ENCODE measurements at regions not wholly inside any gene's neighbourhood (a gene's known extent, or its start where the extent isn't known, plus 50 kb on each side); places are given as distances from the start of the nearest gene placed in this dataset.
"Not testable (repeated sequence)": the region's sequence is repeated elsewhere in the genome, so short reads cannot be mapped to it uniquely, and the experiment has no call there.

DNA sequence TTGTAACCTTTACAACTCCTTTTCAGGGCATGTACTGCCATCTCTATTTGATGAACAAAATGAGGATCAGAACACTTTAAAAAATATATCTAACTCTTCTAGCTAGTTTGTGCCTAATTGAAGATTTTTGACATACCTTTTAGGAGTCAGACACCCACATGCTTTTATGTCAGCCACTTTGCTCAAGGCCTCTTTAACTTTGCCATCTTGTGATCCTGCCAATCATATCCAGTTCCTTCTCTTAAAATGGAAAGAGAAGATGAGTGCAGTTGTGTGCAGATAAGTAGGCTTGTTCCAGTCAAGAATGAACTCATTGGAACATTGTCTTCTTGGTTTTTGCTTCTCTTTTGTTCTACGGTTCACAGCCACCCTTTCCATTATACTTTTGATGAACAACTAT, 425.6 kb upstream of the TNC start:
- DNase-seq (ENCODE audit: low read depth in 2 of 2): no peak

DNA sequence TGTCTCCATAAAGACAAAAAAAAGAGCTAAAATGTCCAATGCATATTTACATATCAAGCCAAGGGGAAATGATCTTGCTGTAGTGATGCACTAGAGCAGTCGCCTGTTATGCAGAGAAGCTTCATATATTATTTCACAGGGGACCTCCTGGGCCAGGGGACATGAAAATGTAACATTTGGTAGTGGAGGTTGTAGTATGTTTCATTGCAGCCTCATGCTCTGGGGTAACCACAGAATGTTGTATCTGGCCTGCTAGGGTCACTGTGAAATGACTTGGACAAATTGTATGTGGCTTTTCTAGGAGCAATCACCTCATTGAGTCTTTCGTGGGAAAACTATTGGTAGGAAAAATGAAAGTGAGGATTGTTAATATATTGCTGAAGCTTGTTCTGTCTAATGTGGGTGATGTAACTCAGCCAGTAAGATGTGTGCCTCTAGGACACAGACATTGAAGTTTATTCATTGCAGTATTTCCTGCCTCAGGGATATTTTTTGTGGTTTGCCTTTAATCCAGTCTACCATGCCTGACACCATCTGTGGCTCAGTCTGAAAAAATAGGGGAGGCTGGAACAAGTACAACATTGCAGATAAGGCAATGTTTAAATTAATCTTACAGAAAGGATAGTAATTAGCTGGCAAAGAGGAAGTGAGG, 430.8 kb upstream of the TNC start:
- no peak for DNase-seq (ENCODE audit: low read depth in 2 of 2)

DNA sequence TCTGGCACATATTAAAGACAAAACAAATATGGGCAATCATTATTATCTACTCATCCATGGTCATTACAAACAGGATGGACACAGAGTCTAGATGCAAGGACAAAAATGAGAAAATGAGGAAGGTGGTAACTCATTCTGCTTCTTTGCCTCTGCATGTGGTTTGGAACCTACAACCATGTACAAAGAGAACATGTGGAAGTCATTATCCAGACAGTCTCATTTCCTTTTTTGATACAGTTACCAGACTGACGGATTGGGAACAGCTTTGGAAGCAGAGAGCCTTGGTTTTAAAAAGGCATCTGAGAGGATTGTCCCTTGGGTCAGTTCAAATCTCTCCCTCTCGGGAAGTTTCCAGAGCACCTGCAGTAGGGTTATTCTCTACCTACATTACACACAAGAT, 433.4 kb upstream of the TNC start:
- no peak for DNase-seq (ENCODE audit: low read depth in 2 of 2)

DNA sequence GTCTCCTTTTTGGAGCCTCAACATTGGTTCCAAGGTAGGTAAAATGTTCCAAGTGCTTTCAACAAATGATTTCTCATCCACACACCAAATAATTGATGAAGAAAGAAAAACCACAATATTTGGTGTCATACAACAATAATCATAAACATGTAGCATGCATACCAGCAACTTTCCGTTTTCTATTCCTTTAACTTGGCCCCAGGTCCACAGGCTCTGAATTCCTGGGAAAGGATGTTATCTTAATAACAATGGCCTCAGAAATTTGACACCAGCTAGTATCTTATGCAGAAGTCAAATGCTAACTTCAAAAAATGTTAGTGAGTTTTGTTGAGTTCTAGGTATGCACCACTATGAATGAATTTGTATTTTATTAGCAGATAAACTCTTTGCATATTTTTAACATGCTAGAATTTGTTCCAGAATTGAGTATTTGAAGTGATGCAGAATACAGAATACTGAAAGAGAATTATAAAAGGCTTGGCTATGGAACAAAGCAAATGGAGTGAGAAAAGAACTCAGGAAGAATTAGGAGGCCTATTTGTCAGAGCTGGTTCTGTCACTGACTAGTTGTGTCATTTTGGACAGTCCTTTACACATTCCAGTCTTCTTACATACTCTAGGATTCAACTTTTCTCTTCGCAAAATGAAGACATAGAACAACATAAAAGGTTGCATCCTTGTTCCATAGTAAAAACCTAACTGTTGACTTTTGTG, 435.3 kb upstream of the TNC start:
- DNase-seq (ENCODE audit: low read depth in 2 of 2): no peak

DNA sequence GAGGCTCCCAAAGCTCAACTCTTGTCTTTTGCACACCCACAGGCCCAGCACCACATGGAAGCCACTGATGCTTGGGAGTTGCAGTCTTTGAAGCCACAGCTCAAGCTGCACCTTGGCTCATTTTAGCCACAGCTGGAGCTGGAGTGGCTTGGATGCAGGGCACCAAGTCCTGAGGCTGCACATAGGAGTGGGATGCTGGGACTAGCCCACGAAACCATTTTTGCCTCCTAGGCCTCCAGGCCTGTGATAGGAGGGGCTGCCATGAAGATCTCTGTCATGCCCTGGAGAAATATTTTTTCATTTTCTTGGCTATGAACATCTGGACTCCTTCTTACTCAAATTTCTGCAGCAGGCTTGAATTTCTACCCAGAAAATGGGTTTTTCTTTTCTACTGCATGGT, 438.5 kb upstream of the TNC start:
- no peak for DNase-seq (ENCODE audit: low read depth in 2 of 2)

DNA sequence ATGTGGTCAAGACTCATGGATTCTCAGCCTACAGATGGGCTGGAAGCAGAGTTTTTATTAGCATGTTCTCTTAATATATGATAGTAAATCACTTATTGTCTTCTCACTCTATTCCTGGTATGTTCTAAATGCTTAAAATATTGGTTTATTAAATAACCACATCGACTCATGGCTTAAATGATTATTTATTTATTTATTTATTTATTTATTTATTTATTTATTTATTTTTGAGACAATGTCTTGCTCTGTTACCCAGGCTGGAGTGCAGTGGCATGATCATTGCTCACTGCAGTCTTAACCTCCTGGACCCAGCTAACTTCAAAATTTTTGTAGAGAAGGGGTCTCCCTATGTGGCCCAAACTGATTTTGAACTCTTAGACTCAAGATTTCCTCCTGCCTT, 457.2 kb upstream of the TNC start:
- DNase-seq (ENCODE audit: low read depth in 2 of 2): no peak

DNA sequence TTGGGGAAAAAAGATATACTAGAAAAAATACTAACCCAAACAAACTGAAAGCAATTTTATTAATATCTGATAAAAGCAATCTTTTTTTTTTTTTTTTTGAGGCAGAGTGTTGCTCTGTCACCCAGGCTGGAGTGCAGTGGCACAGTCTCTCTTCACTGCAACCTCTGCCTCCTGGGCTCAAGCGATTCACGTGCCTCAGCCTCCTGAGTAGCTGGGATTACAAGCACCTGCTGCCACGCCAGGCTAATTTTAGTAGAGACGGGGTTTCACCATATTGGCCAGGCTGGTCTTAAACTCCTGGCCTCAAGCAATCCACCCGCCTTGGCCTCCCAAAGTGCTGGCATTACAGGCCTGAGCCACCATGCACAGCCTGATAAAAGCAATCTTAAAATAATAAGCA, 467.5 kb upstream of the TNC start:
- not testable (repeated sequence) for DNase-seq (ENCODE audit: low read depth in 2 of 2)

DNA sequence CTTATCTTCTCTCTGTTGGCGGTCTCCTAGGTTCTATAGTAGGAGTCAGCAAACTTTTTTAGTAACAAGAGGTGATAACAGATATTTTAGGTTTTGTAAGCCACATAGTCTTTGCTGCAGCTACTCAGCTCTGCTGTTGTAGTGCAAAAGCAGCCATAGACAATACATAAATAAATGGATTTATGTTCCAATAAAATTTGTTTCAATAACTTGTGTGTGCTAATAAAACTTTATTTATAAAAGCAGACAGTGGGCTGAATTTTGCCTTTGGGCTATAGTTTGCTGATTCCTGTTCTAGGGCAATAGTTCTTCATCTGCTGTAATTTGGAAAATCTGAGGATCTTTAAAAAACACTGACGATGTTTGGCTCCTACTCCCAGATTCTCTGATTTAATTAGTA, 469.4 kb upstream of the TNC start:
- no peak for DNase-seq (ENCODE audit: low read depth in 2 of 2)

DNA sequence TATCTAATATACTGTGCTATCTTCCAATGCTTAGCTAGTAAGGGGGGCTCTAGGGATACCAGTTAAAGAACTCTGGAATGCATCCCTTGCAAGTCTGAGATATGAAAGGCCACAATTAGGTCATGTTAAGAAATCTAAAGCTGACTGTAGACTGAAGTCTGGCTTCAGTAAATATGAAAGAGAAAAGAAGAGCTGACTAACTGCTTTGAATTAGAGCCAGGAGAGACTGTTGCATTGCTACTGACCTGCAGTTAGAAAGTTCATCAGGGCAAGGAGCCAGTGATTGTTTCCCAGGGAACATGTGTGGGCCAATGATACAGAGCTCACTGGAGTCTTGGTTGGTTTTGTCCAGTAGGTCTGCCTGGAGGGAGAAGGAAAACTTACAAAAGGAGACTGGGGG, 472.1 kb upstream of the TNC start:
- DNase-seq (ENCODE audit: low read depth in 2 of 2): no peak

DNA sequence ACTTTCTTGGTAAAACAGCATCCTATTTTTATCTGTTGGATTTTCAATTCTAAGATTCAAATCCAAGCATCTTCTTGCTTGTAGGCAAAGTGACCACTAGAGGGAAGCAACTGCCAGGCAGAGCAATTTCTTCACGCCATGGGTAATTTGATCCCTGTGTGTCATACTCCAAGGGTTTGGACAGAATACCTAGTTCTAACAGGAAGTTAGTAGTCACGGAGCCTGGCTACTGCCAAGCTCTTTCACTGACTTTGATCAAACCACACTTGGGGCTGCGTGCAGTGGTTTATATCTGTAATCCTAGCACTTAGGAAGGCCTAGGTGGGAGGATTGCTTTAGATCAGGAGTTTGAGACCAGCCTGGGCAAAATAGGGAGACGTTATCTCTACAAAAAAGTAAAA, 473.6 kb upstream of the TNC start:
- no peak for DNase-seq (ENCODE audit: low read depth in 2 of 2)

DNA sequence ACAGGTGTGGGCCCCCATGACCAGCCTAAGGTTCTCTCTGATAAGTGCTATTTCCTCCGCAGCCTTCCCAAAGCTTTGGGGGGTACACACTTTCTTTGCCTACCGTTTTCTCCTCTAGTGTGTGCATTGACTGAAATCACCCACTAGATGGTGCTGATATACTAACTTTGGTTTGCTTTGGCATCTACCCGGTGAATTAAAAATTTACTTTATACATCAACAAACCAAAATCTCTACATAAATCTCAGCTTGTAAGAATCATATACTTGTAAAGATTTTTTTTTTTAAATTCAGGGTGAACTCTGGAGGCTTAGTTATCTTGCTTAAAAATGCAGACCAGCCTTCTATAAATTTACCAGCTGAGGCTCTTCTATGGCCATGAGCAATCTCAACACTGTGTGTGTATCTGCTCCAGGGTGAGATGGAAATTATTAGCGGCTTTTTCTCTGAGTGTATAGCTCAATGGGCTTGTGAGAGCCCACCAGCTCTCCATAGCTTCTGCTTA, 475.7 kb upstream of the TNC start:
- no peak for DNase-seq (ENCODE audit: low read depth in 2 of 2)

DNA sequence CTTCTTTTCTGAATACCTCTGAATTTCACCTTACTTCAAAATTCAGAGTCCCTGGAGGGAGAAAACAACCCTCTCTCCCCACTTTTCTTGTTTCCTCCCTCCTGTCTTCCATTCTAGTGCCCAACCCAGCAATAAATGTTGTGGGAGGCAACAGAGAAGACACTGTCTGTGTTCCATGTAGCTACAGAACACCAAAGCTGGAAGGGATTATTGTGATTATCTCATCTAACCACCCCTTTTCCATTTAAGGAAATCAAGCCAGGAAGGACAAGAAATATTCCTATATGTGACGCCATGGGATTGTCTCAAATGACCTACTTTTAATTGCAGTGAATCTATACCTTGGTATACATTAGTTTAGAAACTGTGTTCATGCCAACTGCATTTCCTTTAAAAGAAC, 476.6 kb upstream of the TNC start:
- no peak for DNase-seq (ENCODE audit: low read depth in 2 of 2)

DNA sequence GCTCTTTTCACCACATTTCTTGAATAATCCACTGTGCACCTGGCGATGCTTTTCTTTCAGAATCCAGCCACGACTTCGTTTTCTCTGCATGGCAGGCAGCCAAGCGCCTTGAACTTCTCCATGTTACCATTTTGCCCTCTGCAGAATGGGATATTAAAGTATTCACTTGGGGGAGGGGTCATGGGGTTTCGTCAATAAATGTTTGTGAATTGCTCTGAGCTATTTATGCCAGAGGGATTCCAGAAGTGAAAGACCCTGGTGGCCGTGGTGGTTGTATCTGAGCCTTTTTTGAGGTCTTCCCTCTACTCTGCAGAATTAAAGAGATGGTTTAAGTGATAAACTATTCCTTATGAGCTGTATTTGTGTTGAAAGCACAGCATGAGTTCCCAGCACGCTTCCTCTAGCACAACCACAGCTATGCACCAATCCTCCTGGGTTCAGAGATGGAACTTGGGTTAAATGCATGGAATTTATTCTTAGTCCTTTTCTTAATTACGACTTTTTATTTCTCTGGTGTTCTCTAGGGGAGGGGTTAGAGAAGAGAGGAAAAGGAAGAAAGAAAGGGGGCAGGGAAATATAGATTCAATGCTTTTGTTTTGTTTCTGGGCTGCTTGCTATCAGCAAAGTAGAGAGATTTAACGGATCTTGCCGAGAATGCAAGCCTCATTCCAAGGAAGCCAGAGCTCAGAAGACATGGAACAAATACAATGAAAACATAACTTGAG, 478.2 kb upstream of the TNC start:
- DNase-seq (ENCODE audit: low read depth in 2 of 2): no peak

DNA sequence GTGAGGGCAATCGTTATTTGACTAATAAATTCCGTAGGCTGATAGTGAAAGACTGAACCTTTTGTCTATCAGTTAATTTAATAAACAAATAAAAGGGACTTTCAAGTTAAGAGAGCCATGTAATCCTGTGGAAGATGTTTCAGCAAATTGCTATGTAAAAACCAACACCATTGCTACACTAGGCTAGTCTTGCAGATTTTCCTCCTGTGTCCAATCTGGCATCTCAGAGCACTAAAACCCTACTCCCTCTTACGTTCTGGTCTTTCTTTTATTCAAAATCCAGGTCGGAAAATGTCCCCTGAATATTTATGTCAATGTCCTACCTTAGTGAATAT, 478.8 kb upstream of the TNC start:
- DNase-seq (ENCODE audit: low read depth in 2 of 2): no peak

DNA sequence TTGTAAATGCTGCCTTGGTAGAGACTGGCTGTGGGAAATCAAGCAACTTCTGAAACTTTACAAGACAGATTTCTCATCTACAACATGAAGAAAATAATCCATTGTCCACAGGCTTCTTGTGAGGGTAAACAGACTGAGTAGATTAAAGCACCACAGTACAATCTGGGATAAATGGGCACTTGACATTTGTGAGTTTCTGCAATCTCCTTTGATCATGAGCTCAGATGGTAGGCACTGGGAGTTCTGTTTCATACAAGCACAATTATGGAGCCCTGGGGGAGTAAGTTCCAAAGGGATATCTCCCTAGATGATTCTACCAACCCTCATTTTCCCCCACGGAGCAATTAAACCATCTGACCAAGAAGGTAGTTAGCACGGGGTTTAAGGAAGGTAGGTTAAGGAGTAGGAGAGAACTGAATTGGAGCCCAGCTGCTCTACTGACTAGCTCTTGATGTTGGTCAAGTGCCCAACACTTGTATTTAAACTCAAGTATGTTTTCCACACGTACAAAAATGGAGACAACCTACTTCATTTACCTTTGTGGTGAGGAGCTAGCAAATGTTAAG, 479.5 kb upstream of the TNC start:
- DNase-seq (ENCODE audit: low read depth in 2 of 2): no peak

DNA sequence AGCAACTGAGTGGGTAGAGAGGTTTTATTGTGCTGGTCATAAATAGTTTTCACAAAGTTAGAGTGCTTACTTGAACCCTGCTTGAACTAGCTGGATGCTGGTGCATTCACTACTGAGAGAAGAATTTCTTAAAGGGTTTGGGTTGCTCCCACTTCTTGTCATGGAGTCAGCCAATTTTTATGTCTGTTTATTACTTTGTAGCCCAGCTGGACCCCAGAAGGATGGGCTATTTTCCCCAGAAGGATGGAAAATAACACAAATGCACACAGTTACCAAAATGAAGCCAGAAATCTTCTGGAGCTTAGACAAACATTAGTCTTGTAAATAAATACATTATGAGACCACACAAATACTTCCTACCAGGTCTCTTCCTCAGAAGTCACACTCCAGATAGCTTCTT, 480.8 kb upstream of the TNC start:
- DNase-seq (ENCODE audit: low read depth in 2 of 2): no peak

DNA sequence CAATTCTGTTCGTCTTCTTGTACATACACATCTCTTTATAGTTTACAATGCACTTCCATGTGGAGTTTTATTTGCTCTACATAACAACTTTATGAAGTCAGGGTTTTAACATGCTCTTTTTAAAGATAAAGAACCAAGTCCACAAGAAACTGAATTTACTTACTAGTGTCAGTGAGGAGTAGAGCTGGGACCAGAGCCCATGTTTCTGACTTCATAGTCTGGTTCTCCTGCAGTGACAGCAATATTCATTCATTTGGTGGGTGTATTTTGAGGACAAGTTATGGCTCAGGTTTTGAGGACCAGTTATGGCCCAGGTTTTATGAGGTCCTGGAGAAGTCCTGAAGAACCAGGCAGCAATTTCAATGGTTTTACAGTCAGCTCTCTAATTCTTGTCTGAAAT, 481.9 kb upstream of the TNC start:
- no peak for DNase-seq (ENCODE audit: low read depth in 2 of 2)

DNA sequence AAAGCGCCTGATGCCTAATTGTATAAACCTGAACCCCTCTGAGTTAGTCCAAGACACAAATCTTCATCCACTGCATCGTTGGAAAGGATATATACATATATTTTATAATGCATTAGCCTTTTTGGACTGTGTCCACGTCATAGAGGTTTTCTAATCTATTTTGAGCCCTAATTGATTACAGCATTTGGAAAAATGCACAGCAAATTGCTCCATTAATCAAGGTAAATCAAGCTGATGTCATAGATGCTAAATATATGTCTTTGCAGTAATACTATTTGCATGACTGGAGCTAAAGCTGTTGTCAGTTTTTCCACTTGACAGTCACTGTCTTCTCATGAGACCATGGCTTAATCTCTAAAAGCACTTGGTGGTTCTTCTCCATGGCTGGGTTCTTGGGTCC, 483.5 kb upstream of the TNC start:
- DNase-seq (ENCODE audit: low read depth in 2 of 2): no peak

DNA sequence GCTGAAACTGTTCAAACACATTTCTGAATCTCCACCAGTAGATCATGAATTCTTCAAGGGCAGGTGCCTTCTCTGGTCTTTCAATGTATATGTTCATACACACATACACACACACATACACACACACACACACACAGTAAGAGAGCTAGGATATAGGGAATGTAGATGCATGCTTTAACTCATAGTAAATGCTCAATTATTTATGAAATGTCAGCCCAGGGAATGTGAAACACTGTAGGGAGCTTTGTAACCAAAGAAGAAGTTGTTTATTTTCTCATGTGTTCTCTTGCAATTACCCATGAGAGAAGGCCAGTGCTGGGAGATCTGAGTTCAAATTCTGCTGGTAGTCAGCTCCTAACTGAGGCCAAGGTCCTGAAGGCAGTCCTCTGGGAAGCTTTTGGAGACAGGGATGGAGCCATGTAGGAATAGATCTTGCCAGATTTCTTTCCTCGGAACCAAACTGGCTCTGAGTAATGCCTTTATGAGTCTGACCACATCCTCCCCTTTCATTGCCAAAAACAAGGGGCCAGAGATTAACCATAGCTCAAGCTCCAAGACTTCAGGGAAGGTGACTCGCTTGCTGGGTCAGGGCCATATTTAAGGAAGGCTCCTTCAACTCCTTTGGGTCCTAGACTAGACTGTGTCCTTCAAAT, 487.0 kb upstream of the TNC start:
- DNase-seq (ENCODE audit: low read depth in 2 of 2): no peak

DNA sequence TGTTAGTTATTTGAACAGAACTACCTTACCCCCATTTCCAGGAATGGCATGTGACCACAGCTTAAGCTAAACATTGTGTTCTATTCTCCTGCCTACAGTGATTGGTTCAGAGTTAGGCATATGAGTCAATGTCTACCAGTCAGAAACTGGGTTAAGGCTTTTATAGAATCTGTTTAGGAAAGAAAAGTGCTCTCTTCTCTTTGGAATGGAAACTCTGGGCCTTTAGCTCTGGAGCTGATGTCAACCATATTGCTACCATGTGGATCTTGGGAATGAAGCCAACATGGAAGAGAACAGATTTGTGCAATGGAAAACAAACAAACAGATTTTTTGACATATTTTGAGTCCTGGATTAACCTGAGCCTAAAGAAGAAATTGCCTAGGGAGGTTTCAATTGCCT, 488.9 kb upstream of the TNC start:
- DNase-seq (ENCODE audit: low read depth in 2 of 2): no peak

DNA sequence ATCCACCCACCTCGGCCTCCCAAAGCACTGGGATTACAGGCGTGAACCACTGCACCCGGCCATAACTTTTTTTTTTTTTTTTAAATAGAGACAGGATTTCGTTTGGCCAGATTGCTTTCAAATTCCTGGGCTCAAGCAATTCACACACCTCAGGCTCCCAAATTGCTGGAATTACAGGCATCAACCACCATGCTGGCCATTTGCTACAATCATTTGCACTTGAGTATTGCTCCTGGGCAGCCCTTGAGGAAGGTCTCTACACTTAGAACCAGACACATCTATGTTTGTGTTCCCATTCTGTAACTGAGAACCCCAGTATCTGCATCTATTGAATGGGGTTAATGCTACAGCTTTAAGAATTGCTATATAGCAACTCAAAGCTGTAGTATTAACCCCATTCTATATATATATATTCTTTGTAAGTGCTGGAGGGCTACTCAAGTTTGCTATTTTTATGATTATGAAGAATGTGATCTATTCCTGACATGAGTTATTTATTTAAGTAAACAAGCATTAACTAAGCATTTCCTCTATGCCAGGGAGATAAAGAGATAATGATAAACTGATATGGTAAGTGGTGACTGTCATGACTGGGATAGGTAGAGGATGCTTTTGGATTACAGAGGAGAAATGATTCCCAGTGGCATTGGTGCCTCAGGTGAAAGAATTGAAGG, 496.5 kb upstream of the TNC start:
- DNase-seq (ENCODE audit: low read depth in 2 of 2): no peak

DNA sequence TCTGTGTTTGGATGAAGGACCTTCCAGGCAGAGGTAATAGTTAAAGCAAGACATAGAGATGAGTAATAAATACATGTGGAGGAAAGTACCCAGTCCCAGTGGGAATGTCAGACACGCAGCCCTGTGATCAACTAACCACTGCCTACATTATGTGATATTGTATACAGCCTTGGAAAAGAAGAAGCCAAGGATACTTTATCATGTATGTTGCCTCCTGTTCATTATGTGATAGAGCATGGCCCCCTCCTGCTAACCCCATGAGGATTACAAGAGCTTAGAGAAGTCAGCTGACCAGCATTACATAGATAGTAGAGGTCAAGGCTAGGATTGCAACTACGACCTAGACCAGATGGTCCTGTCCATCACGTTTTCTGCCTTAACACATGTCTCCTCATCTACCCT, 497.0 kb upstream of the TNC start:
- DNase-seq (ENCODE audit: low read depth in 2 of 2): no peak
